ENCODE measurements at regions not wholly inside any gene's neighbourhood (a gene's known extent, or its start where the extent isn't known, plus 50 kb on each side); places are given as distances from the start of the nearest gene placed in this dataset.

- 78 to 83% methylated on average over 5 of the region's 5 CpGs for WGBS, 2 donors
- no peak for ATAC-seq
- no peak overlapping the region for H3K4me3 ChIP-seq
- H3K36me3 ChIP-seq = no peaks in the 10 kb centered on the region
- DNase-seq = no peak
- no peaks in the 10 kb centered on the region for H3K9me3 ChIP-seq
- no peaks in the 10 kb centered on the region for H3K27me3 ChIP-seq
- no peaks in the 10 kb centered on the region for H3K4me1 ChIP-seq
- no peak overlapping the region for H3K27ac ChIP-seq
- TF ChIP-seq CTCF (IDR thresholded peaks at IDR 0.05) = no peak
- intact Hi-C loops (cut with DNase I) = no loop called here
These were observed 239.2 kb downstream of the NUAK1 start for GRCh38 chr12:105899589-105899988.

- Histone ChIP-seq H3K36me3 (no peaks in the 10 kb centered on the region), H3K4me1 (no peaks in the 10 kb centered on the region), H3K9me3 (no peaks in the 10 kb centered on the region), H3K27me3 (no peaks in the 10 kb centered on the region), H3K4me3 (no peak overlapping the region), H3K27ac (no peak overlapping the region)
- WGBS, 2 donors = 28 to 44% methylated on average over 1 of the region's 1 CpG
- no peak for TF ChIP-seq CTCF (IDR thresholded peaks at IDR 0.05)
- ATAC-seq = no peak
- DNase-seq = no peak
- intact Hi-C loops (cut with DNase I) = no loop called here
These were observed 232.2 kb downstream of the NUAK1 start for GRCh38 chr12:105906561-105906960.

DNA sequence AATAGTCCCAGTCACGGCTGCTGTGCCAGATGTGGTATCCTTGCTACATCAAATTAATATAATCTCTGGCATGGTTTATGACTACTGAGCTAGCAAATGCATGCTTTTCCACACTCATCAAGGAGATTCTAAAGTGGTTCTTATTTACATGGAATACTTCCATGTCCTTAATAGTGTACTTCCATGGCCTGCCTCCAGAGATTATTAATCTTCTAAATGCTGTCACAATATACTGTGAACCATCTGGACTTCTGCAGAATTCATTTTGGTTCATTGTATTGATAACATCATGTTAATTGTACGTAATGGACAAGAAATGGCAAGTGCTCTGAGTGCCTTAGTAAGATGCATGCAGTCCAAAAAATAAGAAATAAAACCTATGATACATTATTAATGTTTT, 230.8 kb downstream of the NUAK1 start:
- peaks cover 0 to 7% (median 0%) of the 10 kb centered on the region in 11 donors for H3K9me3 ChIP-seq
- no peak overlapping the region for H3K4me3 ChIP-seq
- H3K27me3 ChIP-seq = no peaks in the 10 kb centered on the region
- DNase-seq (no peak), ATAC-seq (no peak)
- intact Hi-C loops (cut with DNase I) = no loop called here
- H3K36me3 ChIP-seq = no peaks in the 10 kb centered on the region
- TF ChIP-seq CTCF (IDR thresholded peaks at IDR 0.05) = no peak
- no peaks in the 10 kb centered on the region for H3K4me1 ChIP-seq
- no peak overlapping the region for H3K27ac ChIP-seq
- 89 to 95% methylated on average over 2 of the region's 2 CpGs for WGBS, 2 donors

DNA sequence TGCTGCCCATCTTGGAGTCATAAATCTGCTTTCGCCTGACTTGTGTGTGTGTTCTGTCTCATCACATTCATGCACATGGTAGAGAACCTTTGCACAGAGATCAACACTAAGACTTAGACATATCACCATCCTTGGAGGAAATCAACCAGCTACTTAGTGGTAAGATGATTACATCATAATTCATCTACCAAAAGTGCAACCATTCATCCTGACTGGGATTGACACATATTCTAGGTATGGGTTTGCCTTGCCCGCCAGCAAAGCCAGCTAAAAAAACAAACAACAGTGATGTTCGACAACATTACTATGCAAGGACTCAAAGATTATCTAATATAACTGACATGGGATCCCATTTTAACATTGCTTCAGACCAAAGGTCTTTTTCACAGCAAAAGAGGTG, 228.7 kb downstream of the NUAK1 start:
- DNase-seq = no peak
- peaks cover 0 to 7% (median 0%) of the 10 kb centered on the region in 11 donors for H3K9me3 ChIP-seq
- H3K4me3 ChIP-seq = no peak overlapping the region
- H3K36me3 ChIP-seq = no peaks in the 10 kb centered on the region
- no peaks in the 10 kb centered on the region for H3K4me1 ChIP-seq
- no peak overlapping the region for H3K27ac ChIP-seq
- intact Hi-C loops (cut with DNase I) = no loop called here
- H3K27me3 ChIP-seq = no peaks in the 10 kb centered on the region
- no peak for TF ChIP-seq CTCF (IDR thresholded peaks at IDR 0.05)
- ATAC-seq = no peak
- WGBS, 2 donors = 95 to 97% methylated on average over 3 of the region's 3 CpGs

- ATAC-seq (no peak), DNase-seq (no peak)
- no peak overlapping the region for H3K27ac ChIP-seq
- no peaks in the 10 kb centered on the region for H3K36me3 ChIP-seq
- H3K27me3 ChIP-seq = no peaks in the 10 kb centered on the region
- no peak overlapping the region for H3K4me3 ChIP-seq
- H3K9me3 ChIP-seq = peaks cover 0 to 7% (median 0%) of the 10 kb centered on the region in 11 donors
- intact Hi-C loops (cut with DNase I) = no loop called here
- TF ChIP-seq CTCF (IDR thresholded peaks at IDR 0.05) = no peak
- WGBS, 2 donors = 91 to 96% methylated on average over 4 of the region's 4 CpGs
- no peaks in the 10 kb centered on the region for H3K4me1 ChIP-seq
These were observed 226.8 kb downstream of the NUAK1 start for GRCh38 chr12:105911966-105912365.

Data from heart right ventricle (tissue), 16 donors.